Retinal pigment epithelial cell (primary cell): ENCODE measurements at regions not wholly inside any gene's neighbourhood (a gene's known extent, or its start where the extent isn't known, plus 50 kb on each side); places are given as distances from the start of the nearest gene placed in this dataset.

Source experiments
- DNase-seq: peaks from one replicate; pipeline ENCODE4 v3.0.0-alpha.2; 2010; ENCODE audit warnings: low read depth
- H3K4me3 ChIP-seq: 2 replicates; pipeline ENCODE4 v1.5.1; 2011; ENCODE audit warnings: mild to moderate bottlenecking, low read length, control low read depth, moderate library complexity
- TF ChIP-seq, protein P1 (sequence below): conservative IDR thresholded peaks from 2 replicates; pipeline ENCODE4 v1.5.1; 2011; ENCODE audit warnings: low read depth, low read length, control low read depth, inconsistent platforms

DNA sequence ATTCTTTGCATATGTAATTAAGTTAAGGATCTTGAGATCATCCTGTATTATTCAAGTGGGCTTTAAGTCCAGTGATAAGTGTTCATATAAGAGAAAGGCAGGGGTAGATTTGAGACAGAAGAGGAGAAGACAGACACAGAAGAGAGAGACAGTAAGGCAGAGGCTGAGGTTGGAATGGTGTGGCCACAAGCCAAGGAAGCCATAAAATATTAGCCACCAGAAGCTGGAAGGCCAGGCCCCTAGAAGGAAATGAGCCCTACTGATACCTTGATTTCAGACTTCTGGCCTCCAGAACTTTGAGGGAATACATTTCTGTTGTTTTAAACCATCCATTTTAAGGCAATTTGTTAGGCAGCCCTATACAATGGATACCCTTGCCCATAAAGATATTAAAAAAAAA lies 66.9 kb upstream of the DLX2 start:
- TF ChIP-seq, protein P1, sequence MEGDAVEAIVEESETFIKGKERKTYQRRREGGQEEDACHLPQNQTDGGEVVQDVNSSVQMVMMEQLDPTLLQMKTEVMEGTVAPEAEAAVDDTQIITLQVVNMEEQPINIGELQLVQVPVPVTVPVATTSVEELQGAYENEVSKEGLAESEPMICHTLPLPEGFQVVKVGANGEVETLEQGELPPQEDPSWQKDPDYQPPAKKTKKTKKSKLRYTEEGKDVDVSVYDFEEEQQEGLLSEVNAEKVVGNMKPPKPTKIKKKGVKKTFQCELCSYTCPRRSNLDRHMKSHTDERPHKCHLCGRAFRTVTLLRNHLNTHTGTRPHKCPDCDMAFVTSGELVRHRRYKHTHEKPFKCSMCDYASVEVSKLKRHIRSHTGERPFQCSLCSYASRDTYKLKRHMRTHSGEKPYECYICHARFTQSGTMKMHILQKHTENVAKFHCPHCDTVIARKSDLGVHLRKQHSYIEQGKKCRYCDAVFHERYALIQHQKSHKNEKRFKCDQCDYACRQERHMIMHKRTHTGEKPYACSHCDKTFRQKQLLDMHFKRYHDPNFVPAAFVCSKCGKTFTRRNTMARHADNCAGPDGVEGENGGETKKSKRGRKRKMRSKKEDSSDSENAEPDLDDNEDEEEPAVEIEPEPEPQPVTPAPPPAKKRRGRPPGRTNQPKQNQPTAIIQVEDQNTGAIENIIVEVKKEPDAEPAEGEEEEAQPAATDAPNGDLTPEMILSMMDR, result no peak
- no peak for DNase-seq
- H3K4me3 ChIP-seq, result no peak overlapping the region

DNA sequence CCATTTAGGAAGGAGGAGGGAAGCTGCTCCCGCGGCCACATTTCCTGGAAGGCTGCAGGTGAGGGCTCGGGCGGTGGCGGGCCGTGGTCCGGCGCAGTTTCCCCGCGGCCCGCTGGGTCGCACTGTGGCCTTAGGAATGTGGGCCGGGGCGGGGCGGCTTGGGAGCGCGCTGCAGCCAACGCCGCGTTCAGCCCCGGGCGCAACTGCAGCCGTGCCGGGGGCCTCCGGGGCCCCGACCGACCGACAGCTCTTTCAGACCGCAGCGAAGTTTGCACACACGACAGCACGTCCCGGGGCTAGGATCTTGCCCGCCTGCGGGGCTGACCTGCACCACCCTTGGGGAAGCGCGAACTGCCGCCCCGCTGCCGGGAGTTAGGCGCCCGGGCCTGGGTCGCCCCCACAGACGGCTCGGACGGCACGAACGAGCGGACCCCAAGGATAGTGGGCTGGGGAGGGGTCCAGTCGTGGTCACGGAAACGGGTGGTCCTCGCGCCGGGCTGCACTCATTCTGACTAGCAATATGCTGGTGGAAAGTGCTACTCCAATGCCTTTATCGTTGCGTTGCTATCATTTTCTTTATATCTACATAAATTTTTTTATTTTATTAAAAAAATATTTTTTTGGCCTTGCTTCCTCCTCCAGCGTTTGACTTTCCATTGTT lies 69.9 kb upstream of the DLX2 start:
- peak overlapping the region; percentile 61 for H3K4me3 ChIP-seq
- DNase-seq, result no peak
- TF ChIP-seq, protein P1, result peak; percentile 68

DNA sequence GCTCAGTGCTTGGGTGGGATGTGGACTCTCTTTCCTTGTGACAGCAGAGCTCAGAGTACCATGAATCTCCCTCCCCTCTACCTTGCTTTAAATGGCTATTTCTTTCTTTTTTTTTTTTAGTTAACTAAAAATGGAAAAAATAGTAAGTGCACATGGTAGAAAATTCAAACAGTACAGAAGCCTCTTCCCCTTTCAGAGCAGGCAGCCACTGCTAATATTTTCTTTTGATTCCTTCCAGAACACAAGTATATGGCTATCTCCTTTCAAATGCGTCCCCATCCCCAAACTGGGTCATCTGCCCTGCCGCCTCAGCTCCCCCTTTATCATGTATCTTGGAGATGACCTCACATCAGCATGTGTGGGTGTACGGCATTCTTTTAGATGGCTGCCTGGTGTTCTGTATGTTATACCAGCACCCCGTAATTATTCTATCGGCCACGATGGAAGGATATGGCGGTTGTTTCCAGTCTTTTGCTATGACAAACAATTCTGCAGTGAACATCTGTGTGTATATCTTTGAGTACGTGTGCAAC lies 70.5 kb upstream of the DLX2 start:
- TF ChIP-seq, protein P1, result no peak
- DNase-seq, result no peak
- H3K4me3 ChIP-seq, result no peak overlapping the region

DNA sequence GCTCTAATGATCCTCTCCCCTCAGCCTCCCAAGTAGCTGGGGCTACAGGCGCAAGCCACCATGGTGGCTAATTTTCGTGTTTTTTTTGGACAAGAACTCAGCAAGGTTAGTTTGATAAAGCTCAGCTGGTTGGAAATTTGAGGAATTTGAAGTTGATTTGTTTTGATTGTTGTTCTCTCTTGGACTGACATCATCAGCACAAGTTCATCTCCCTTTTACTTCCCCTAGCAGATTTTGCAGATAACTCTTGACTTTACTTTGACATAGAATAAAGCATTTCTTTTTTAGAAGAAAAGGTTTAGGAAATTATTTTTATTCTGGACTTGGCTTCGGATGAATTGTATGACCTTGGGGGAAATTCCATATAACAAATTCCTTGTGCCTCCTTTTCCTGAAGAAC lies 74.9 kb upstream of the DLX2 start:
- TF ChIP-seq, protein P1, result no peak
- H3K4me3 ChIP-seq, result no peak overlapping the region
- DNase-seq, result no peak

DNA sequence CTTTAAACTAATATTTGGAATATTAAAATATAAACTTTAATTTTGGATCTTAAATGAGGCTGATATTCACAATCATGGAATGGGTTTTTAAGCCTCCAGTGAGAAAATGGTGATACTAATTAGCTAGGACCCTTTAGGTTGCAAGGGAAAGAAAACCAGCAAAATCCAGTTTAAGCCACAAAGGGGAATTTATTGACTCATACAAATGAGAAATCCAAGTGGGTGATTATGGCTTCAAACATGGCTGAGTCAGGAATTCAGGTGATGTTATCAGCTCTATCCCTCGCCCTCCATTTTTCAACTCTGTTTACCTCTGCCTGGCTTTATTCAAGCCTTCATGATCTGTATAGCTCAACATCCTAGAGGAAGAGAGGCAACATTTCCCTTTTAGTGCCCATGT lies 75.3 kb upstream of the DLX2 start:
- DNase-seq, result peak; percentile 43

DNA sequence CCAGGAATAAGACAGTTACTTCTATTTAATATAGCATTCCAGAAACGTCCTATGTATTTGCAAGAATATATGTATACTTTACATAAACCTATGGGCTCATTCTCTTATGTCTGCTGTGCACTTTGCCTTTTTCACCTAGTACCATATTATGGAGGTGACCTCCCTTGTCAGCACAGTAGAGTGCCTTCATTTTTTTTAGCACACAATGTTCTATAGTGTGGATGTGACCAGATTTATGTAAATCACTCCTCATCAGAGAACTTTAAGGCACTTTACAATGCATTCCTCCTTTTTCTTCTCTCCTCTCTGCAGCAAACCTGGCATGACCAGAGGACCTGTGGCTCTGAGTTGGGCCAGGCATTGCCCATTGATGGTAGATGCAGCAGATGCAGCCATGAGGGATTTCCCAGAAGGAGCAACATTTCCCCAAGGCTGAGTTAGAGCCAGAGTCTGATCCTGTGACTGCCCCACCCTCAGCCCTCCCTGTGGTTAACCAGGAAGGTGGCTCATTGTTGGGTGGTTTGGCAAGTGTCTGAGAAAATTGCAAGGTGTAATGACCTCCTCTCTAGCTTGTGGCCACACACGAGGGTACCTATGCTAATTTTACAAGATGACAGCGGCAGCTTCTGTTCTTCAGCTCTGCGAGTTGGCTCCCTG lies 76.5 kb upstream of the DLX2 start:
- H3K4me3 ChIP-seq, result no peak overlapping the region
- peak; percentile 13 for DNase-seq
- TF ChIP-seq, protein P1, result no peak

More for the DNA sequence above, 75.3 kb upstream of the DLX2 start:
- no peak overlapping the region for H3K4me3 ChIP-seq
- TF ChIP-seq, protein P1, result no peak

DNA sequence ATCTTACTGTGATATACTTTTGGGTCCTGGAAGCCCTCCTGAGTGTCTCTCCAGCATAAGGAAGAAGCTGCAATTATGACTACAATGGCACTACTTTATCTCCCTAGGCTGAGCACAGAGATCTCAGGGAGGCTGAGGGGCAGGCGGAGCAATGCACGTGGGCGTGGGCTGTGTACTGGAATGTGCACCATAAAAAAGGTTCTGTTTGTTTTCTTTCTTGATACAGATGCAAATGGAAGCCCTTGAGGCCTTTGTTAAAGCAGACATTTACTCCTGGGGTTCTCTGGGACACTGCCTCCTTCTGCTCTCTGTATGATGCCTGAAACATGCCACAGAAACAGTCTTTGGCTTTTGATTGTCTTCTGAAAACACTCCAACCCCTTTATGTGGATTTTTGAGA lies 79.1 kb upstream of the DLX2 start:
- H3K4me3 ChIP-seq, result no peak overlapping the region
- TF ChIP-seq, protein P1, result no peak
- no peak for DNase-seq
